Vagina (tissue), 2 donors: ENCODE measurements at regions not wholly inside any gene's neighbourhood (a gene's known extent, or its start where the extent isn't known, plus 50 kb on each side); places are given as distances from the start of the nearest gene placed in this dataset.

Experiments used
- DNase-seq, 2 donors: peaks; one replicate each; pipeline ENCODE4 v3.0.0-alpha.2; 2017; ENCODE audit errors: extremely low spot score in 2 of 2
- H3K27ac ChIP-seq: fragments of 200-600 bp; sonication (generic); one replicate; pipeline ENCODE4 v1.5.1; 2019
- H3K27me3 ChIP-seq: fragments of 200-600 bp; sonication (generic); one replicate; pipeline ENCODE4 v1.5.1; 2019
- H3K36me3 ChIP-seq, 2 donors: fragments of 200-600 bp; sonication (generic); one replicate each; pipeline ENCODE4 v1.5.1; 2017 to 2019
- H3K4me1 ChIP-seq: fragments of 200-600 bp; sonication (generic); one replicate; pipeline ENCODE4 v1.5.1; 2019
- H3K4me3 ChIP-seq, 2 donors: fragments of 200-600 bp; sonication (generic); 1 replicate in 1 of 2; 2 replicates in 1 of 2; pipeline ENCODE4 v1.5.1; 2016 to 2019
- H3K9me3 ChIP-seq: fragments of 200-600 bp; sonication (generic); one replicate; pipeline ENCODE4 v1.5.1; 2019
- POLR2A ChIP-seq, 2 donors: fragments of 450-650 bp; IDR thresholded peaks; one replicate each; pipeline ENCODE4 v1.6.1; 2017; ENCODE audit warnings: antibody characterized with exemption in 2 of 2, mild to moderate bottlenecking in 2 of 2, moderate library complexity in 2 of 2
- POLR2AphosphoS5 ChIP-seq, 2 donors: sonication (generic); formaldehyde crosslinking; IDR thresholded peaks; one replicate each; pipeline ENCODE4 v1.9.0; 2017; ENCODE audit warnings: antibody characterized with exemption in 2 of 2, mild to moderate bottlenecking in 2 of 2, low read depth in 1 of 2; ENCODE audit not compliant: insufficient read depth in 1 of 2
- intact Hi-C: fragments of 100-400 bp; cut with DNase I; formaldehyde crosslinking; loops from one replicate; pipeline ENCODE4 v1.15.1; 2023
- TF ChIP-seq, protein P1 (sequence below), 3 experiments: fragments of 450-650 bp in 2 of 3; fragments of 200-600 bp in 1 of 3; sonication (generic) in 1 of 3; IDR thresholded peaks; one replicate each; pipeline ENCODE4 v1.5.1; 2017 to 2019; ENCODE audit warnings: antibody characterized with exemption in 3 of 3, mild to moderate bottlenecking in 2 of 3, moderate library complexity in 2 of 3

DNA sequence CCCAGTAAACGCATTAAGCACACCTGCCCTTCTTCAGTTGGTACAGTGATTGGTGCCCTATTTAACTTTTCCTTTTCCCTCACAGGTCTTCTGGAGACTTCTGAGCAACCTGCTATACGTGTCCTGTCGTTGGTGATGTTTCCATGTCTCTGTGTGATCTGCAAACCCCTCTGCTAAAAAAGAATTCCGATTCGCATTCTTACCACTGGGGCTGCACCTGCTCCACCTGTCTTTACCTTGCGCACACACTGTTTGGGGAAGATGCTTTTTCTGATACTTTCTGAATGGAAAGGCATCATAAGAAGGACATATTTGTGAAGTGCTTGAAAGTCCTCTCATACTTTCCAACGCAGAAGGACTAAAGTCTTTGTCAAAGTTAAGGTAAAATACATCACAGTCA is 323.9 kb upstream of the SOX11 start:
- intact Hi-C loops = loop anchor here (5.0 kb wide), 1 partner anchor 1394 kb away; no protein-coding TSS in a partner anchor
- Histone ChIP-seq H3K27ac (no peak overlapping the region), H3K27me3 (no peaks in the 10 kb centered on the region), H3K4me3 (no peak overlapping the region), H3K4me1 (no peaks in the 10 kb centered on the region), H3K36me3 (no peaks in the 10 kb centered on the region), H3K9me3 (no peaks in the 10 kb centered on the region)
- no peak for DNase-seq
- TF ChIP-seq POLR2A (IDR thresholded peaks at IDR 0.05) = no peak

DNA sequence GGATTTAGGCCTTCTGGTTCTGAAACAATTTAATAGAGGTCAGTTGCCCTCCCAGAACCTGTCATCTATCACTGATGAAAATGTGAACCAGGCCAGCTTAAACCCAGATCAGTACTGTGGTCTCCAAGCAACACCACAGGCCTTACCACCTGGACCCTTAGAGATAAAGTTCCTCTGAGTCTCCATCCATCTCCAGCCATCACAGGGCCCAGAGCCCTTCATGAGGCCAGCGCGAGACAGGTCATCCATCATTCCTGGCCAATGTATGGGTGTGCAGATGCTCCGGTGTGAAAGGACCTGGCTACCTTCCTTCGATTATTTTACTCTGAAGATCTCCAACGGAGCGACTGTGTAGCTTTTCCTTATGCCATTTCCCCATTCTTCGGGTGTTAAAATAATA is 322.7 kb upstream of the SOX11 start:
- Histone ChIP-seq H3K9me3 (no peaks in the 10 kb centered on the region), H3K27me3 (no peaks in the 10 kb centered on the region), H3K36me3 (no peaks in the 10 kb centered on the region), H3K27ac (no peak overlapping the region), H3K4me3 (no peak overlapping the region), H3K4me1 (no peaks in the 10 kb centered on the region)
- TF ChIP-seq POLR2A (IDR thresholded peaks at IDR 0.05) (no peak), POLR2AphosphoS5 (IDR thresholded peaks at IDR 0.05; ENCODE audit: insufficient read depth in 1 of 2, low read depth in 1 of 2) (no peak)
- TF ChIP-seq, protein P1, sequence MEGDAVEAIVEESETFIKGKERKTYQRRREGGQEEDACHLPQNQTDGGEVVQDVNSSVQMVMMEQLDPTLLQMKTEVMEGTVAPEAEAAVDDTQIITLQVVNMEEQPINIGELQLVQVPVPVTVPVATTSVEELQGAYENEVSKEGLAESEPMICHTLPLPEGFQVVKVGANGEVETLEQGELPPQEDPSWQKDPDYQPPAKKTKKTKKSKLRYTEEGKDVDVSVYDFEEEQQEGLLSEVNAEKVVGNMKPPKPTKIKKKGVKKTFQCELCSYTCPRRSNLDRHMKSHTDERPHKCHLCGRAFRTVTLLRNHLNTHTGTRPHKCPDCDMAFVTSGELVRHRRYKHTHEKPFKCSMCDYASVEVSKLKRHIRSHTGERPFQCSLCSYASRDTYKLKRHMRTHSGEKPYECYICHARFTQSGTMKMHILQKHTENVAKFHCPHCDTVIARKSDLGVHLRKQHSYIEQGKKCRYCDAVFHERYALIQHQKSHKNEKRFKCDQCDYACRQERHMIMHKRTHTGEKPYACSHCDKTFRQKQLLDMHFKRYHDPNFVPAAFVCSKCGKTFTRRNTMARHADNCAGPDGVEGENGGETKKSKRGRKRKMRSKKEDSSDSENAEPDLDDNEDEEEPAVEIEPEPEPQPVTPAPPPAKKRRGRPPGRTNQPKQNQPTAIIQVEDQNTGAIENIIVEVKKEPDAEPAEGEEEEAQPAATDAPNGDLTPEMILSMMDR (IDR thresholded peaks at IDR 0.05) = no peak
- intact Hi-C loops = loop anchor here (5.0 kb wide), 1 partner anchor 1393 kb away; no protein-coding TSS in a partner anchor
- DNase-seq = no peak

DNA sequence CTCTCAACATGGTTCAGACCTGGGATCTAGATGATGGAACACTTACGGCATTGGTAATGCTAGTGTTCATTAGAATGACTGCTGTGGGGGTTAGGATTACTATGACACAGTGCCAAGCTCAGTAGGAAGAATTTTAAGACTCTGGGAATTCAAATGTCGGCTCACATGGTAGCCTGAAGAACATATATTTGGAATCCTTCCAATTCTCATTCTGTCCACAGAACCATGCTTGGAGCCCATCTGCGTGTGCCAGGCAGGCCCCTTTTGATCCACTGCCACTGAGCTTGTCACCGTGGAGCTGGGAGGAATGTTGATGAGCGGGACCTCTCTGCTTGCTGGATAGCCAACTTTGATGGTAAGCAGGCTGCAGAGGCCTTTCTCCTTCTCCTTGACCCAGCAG is 322.0 kb upstream of the SOX11 start:
- TF ChIP-seq POLR2A (IDR thresholded peaks at IDR 0.05) (no peak), POLR2AphosphoS5 (IDR thresholded peaks at IDR 0.05; ENCODE audit: insufficient read depth in 1 of 2, low read depth in 1 of 2) (no peak)
- TF ChIP-seq, protein P1 (IDR thresholded peaks at IDR 0.05) = no peak
- Histone ChIP-seq H3K4me3 (no peak overlapping the region), H3K27me3 (no peaks in the 10 kb centered on the region)

DNA sequence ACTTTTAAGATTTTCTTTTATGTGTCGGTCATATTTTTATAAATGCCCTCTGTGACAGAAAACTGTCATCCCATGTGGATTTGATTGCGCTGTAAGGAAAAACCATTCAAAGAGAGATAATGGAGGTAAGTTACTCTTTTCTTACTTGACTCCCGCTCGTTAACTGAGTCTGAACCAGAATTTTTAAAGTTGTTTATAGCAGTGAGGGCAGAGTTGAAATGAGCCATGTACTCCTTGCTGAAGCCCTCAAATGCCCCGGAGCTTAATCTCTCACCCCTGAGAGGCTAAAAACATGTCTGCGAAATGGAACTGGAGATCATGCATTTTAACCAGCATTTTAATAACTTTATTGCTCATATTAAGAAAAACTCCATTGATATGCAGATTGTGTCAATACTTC is 320.0 kb upstream of the SOX11 start:
- Histone ChIP-seq H3K9me3 (no peaks in the 10 kb centered on the region), H3K27me3 (no peaks in the 10 kb centered on the region), H3K27ac (no peak overlapping the region), H3K4me1 (no peaks in the 10 kb centered on the region), H3K36me3 (no peaks in the 10 kb centered on the region), H3K4me3 (no peak overlapping the region)
- no peak for DNase-seq
- intact Hi-C loops = no loop called here
- TF ChIP-seq POLR2A (IDR thresholded peaks at IDR 0.05) = no peak
- TF ChIP-seq POLR2AphosphoS5 (IDR thresholded peaks at IDR 0.05; ENCODE audit: insufficient read depth in 1 of 2, low read depth in 1 of 2) = no peak
- TF ChIP-seq, protein P1 (IDR thresholded peaks at IDR 0.05) = no peak

More for the DNA sequence above, 322.0 kb upstream of the SOX11 start:
- Histone ChIP-seq H3K27ac (no peak overlapping the region), H3K4me1 (no peaks in the 10 kb centered on the region), H3K9me3 (no peaks in the 10 kb centered on the region), H3K36me3 (no peaks in the 10 kb centered on the region)
- intact Hi-C loops = no loop called here
- DNase-seq = no peak

DNA sequence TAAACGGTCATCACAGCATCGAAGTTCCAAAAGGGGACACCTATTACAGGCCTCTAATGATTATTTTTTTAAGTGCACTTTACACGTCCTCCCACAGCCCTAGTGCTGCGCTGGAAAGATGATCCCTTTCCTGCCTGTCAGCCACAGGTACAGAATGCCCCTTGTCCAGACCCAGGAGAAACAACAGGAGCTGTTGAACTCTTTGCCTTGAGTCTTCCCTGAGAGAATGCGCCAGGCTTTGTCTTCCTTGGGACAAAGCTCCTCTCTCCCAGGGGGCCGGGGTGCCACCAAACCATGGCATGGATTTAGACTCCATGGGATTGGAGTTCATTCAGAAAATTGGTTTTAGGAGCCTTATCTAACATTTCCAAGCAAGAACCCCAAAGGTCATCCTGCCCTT is 319.0 kb upstream of the SOX11 start:
- TF ChIP-seq POLR2A (IDR thresholded peaks at IDR 0.05) (no peak), POLR2AphosphoS5 (IDR thresholded peaks at IDR 0.05; ENCODE audit: insufficient read depth in 1 of 2, low read depth in 1 of 2) (no peak)
- TF ChIP-seq, protein P1 (IDR thresholded peaks at IDR 0.05) = no peak
- H3K4me1 ChIP-seq = no peaks in the 10 kb centered on the region
- no peaks in the 10 kb centered on the region for H3K36me3 ChIP-seq
- no peak for DNase-seq
- intact Hi-C loops = no loop called here
- H3K27me3 ChIP-seq = no peaks in the 10 kb centered on the region
- no peak overlapping the region for H3K4me3 ChIP-seq
- H3K27ac ChIP-seq = no peak overlapping the region
- no peaks in the 10 kb centered on the region for H3K9me3 ChIP-seq
